PC-3 (cell line): ENCODE measurements at regions not wholly inside any gene's neighbourhood (a gene's known extent, or its start where the extent isn't known, plus 50 kb on each side); places are given as distances from the start of the nearest gene placed in this dataset.

ENCODE experiments used
- EZH2 ChIP-seq: fragments of 300-600 bp; sonication (generic); IDR thresholded peaks from one replicate; pipeline ENCODE4 v1.6.1; 2017; ENCODE audit warnings: antibody characterized with exemption, mild to moderate bottlenecking, low read length; ENCODE audit not compliant: unreplicated experiment
- EZH2phosphoT487 ChIP-seq: fragments of 300-600 bp; sonication (generic); IDR thresholded peaks from 2 replicates; pipeline ENCODE4 v1.6.1; 2018; ENCODE audit warnings: mild to moderate bottlenecking, antibody characterized with exemption, low read length, borderline replicate concordance
- TF ChIP-seq, protein P1 (sequence below): fragments of 300-600 bp; sonication (generic); conservative IDR thresholded peaks from 2 replicates; pipeline ENCODE4 v1.5.1; 2017; ENCODE audit warnings: antibody characterized with exemption, low read depth, mild to moderate bottlenecking, low read length

DNA sequence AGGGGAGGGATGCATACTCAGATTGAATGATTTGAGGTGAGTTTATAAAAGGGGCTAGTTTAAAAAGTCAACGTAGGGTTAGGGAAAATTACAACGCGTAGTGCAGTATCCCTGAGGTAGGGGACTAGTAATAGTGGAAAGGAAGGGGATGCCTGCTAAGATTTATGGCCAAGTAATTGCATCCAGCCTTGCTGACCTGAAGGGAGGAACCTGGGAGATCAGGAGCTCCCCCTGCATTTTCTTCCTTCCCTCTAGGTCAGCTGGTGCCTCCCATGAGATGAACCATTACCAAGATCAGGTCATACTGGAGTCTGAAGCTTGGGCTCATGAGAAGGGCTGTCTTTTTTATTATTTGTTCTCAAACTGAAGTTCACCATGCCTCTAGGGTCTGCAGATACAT lies 606.6 kb downstream of the TMEM114 start:
- TF ChIP-seq, protein P1, sequence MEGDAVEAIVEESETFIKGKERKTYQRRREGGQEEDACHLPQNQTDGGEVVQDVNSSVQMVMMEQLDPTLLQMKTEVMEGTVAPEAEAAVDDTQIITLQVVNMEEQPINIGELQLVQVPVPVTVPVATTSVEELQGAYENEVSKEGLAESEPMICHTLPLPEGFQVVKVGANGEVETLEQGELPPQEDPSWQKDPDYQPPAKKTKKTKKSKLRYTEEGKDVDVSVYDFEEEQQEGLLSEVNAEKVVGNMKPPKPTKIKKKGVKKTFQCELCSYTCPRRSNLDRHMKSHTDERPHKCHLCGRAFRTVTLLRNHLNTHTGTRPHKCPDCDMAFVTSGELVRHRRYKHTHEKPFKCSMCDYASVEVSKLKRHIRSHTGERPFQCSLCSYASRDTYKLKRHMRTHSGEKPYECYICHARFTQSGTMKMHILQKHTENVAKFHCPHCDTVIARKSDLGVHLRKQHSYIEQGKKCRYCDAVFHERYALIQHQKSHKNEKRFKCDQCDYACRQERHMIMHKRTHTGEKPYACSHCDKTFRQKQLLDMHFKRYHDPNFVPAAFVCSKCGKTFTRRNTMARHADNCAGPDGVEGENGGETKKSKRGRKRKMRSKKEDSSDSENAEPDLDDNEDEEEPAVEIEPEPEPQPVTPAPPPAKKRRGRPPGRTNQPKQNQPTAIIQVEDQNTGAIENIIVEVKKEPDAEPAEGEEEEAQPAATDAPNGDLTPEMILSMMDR: no peak
- TF ChIP-seq EZH2phosphoT487 (no peak), EZH2 (no peak)
